Testis (tissue), 2 donors: ENCODE measurements at regions not wholly inside any gene's neighbourhood (a gene's known extent, or its start where the extent isn't known, plus 50 kb on each side); places are given as distances from the start of the nearest gene placed in this dataset.
"Not testable (repeated sequence)": the region's sequence is repeated elsewhere in the genome, so short reads cannot be mapped to it uniquely, and the experiment has no call there.

ENCODE experiments used
- CTCF ChIP-seq, 3 experiments: fragments of 450-650 bp in 2 of 3; fragments of 200-600 bp in 1 of 3; sonication (generic) in 1 of 3; IDR thresholded peaks; one replicate each; pipeline ENCODE4 v1.5.1; 2016 to 2019; ENCODE audit warnings: antibody characterized with exemption in 3 of 3, mild to moderate bottlenecking in 2 of 3, moderate library complexity in 1 of 3
- POLR2A ChIP-seq: fragments of 450-650 bp; IDR thresholded peaks from one replicate; pipeline ENCODE4 v1.6.1; 2017; ENCODE audit warnings: antibody characterized with exemption, mild to moderate bottlenecking, moderate library complexity

DNA sequence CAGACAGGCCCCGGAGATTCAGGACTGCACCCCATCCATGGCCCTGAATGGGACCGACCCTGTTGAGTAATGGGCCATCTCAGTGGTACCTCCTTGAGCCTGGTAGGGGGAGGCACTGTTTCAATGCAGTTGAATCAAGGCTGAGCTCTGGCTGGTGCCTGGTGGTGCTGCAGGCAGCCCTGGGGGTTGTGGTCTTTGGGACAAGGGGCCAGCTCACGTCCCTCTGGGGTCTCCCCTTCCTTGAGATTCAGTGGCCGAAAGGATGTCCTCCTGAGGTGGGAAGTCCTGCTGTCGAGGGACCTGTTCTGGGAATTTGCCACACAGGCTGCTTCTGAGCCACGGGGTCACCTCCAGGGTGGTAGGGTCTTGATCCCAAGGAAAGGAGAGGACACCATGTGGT, 190.7 kb downstream of the UBE3A start:
- TF ChIP-seq CTCF (IDR thresholded peaks at IDR 0.05); POLR2A: not testable (repeated sequence)
